Endodermal cell (in vitro differentiated cells): ENCODE measurements at regions not wholly inside any gene's neighbourhood (a gene's known extent, or its start where the extent isn't known, plus 50 kb on each side); places are given as distances from the start of the nearest gene placed in this dataset.
A peak's percentile ranks its signal among the peaks of the same experiment; 100 is the strongest.

ENCODE experiments used
- DNase-seq: peaks from one replicate; pipeline ENCODE4 v3.0.0-alpha.2; 2017
- H3K27ac ChIP-seq: 2 replicates; pipeline ENCODE4 v1.5.1; 2013; ENCODE audit warnings: mild to moderate bottlenecking, low read depth, low read length, moderate library complexity
- H3K27me3 ChIP-seq: 2 replicates; pipeline ENCODE4 v1.6.1; 2013; ENCODE audit warnings: mild to moderate bottlenecking, low read length, moderate library complexity; ENCODE audit not compliant: insufficient read depth, control insufficient read depth, poor library complexity, severe bottlenecking
- H3K36me3 ChIP-seq: 2 replicates; pipeline ENCODE4 v1.7.0; 2013; ENCODE audit warnings: mild to moderate bottlenecking, low read length, moderate library complexity; ENCODE audit not compliant: control insufficient read depth, insufficient read depth
- H3K4me1 ChIP-seq: one replicate; pipeline ENCODE4 v1.7.0; 2013; ENCODE audit warnings: low read length; ENCODE audit not compliant: control insufficient read depth, insufficient read depth
- H3K4me3 ChIP-seq: 2 replicates; pipeline ENCODE4 v1.5.1; 2013; ENCODE audit warnings: mild to moderate bottlenecking, low read length, moderate library complexity
- H3K9ac ChIP-seq: 2 replicates; pipeline ENCODE4 v1.6.1; 2013; ENCODE audit warnings: mild to moderate bottlenecking, low read length, moderate library complexity; ENCODE audit not compliant: poor library complexity, severe bottlenecking; ENCODE audit errors: extremely low read depth
- H3K9me3 ChIP-seq: 2 replicates; pipeline ENCODE4 v1.6.1; 2013; ENCODE audit warnings: mild to moderate bottlenecking, low read length, moderate library complexity; ENCODE audit not compliant: control insufficient read depth
- H3K27ac Mint-ChIP-seq: 2 replicates; pipeline ENCODE4 v1.8.0; 2020; ENCODE audit warnings: mixed read lengths
- H3K27me3 Mint-ChIP-seq: 2 replicates; pipeline ENCODE4 v1.8.0; 2021; ENCODE audit warnings: mild to moderate bottlenecking, mixed read lengths; ENCODE audit not compliant: insufficient read depth
- H3K36me3 Mint-ChIP-seq: 2 replicates; pipeline ENCODE4 v1.8.0; 2020; ENCODE audit warnings: low read depth, mixed read lengths
- H3K4me1 Mint-ChIP-seq: 2 replicates; pipeline ENCODE4 v1.8.0; 2020; ENCODE audit warnings: mixed read lengths
- H3K4me3 Mint-ChIP-seq: 2 replicates; pipeline ENCODE4 v1.8.0; 2020; ENCODE audit warnings: mild to moderate bottlenecking, moderate library complexity, mixed read lengths
- H3K9me3 Mint-ChIP-seq: 2 replicates; pipeline ENCODE4 v1.8.0; 2020; ENCODE audit warnings: mild to moderate bottlenecking, mixed read lengths
- CTCF ChIP-seq: fragments of 200-600 bp; sonication (generic); conservative IDR thresholded peaks from 2 replicates; pipeline ENCODE4 v1.5.0; 2021; ENCODE audit warnings: antibody characterized with exemption, mild to moderate bottlenecking
- WGBS, 2 experiments: methylation state at CpG; one replicate each; pipeline versions ENCODE4 v1.1.5 to v1.1.7; 2013; ENCODE audit warnings: missing lambda C conversion rate in 2 of 2, mixed read lengths in 1 of 2; ENCODE audit not compliant: insufficient coverage in 1 of 2, insufficient read length in 1 of 2; 5-methylcytosine and 5-hydroxymethylcytosine counted together

DNA sequence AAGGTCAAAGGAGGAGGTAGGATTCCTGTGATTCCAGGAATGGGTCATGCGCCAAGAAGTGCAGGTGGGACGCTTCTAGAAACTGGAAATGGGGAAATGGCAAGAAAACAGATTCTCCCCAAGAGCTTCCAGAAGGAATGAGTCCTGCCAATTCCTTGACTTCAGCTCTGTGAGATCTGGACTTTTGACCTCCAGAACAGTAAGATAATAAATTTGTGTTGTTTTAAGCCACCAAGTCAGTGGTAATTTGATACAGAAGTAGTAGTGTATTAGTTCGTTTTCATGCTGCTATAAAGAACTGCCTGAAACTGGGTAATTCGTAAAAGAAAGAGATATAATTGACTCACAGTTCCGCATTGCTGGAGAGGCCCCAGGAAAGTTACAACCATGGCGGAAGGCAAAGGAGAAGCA lies 178.6 kb upstream of the GALNT17 start:
- TF ChIP-seq CTCF: no peak
- WGBS, 2 experiments: 91 to 95% methylated on average over 4 to 6 of the region's 6 CpGs
- Mint-ChIP-seq H3K4me3 (no peak overlapping the region), H3K27ac (no peak overlapping the region), H3K9me3 (peaks cover 10% of the 10 kb centered on the region), H3K4me1 (peaks cover 23% of the 10 kb centered on the region), H3K27me3 (no peaks in the 10 kb centered on the region), H3K36me3 (peaks cover 5% of the 10 kb centered on the region)
- Histone ChIP-seq H3K4me3 (peak overlapping the region; percentile 3), H3K4me1 (peaks cover 7% of the 10 kb centered on the region), H3K9me3 (peaks cover 13% of the 10 kb centered on the region), H3K27ac (no peak overlapping the region), H3K27me3 (no peaks in the 10 kb centered on the region), H3K36me3 (no peaks in the 10 kb centered on the region), H3K9ac (no peak overlapping the region)
- DNase-seq: peak; percentile 2

GRCh38 chr7:70953796-70954195 lies 178.1 kb upstream of the GALNT17 start:
- no peak overlapping the region for H3K27ac Mint-ChIP-seq
- TF ChIP-seq CTCF: no peak
- H3K4me3 ChIP-seq: peak overlapping the region; percentile 3
- peaks cover 7% of the 10 kb centered on the region for H3K4me1 ChIP-seq
- peaks cover 5% of the 10 kb centered on the region for H3K9me3 Mint-ChIP-seq
- peaks cover 2% of the 10 kb centered on the region for H3K36me3 Mint-ChIP-seq
- H3K4me1 Mint-ChIP-seq: peaks cover 23% of the 10 kb centered on the region
- H3K27me3 ChIP-seq: no peaks in the 10 kb centered on the region
- no peaks in the 10 kb centered on the region for H3K36me3 ChIP-seq
- no peak overlapping the region for H3K27ac ChIP-seq
- no peak overlapping the region for H3K4me3 Mint-ChIP-seq
- H3K27me3 Mint-ChIP-seq: no peaks in the 10 kb centered on the region
- H3K9ac ChIP-seq: no peak overlapping the region
- 51 to 56% methylated on average over 3 to 6 of the region's 6 CpGs for WGBS, 2 experiments
- peaks cover 11% of the 10 kb centered on the region for H3K9me3 ChIP-seq
- DNase-seq: no peak

GRCh38 chr7:70972693-70973092 lies 159.3 kb upstream of the GALNT17 start:
- Histone ChIP-seq H3K27me3 (no peaks in the 10 kb centered on the region), H3K4me3 (no peak overlapping the region), H3K9ac (no peak overlapping the region), H3K4me1 (no peaks in the 10 kb centered on the region), H3K27ac (no peak overlapping the region), H3K9me3 (peaks cover 26% of the 10 kb centered on the region), H3K36me3 (no peaks in the 10 kb centered on the region)
- H3K4me1 Mint-ChIP-seq: peaks cover 9% of the 10 kb centered on the region
- no peak for DNase-seq
- peaks cover 22% of the 10 kb centered on the region for H3K9me3 Mint-ChIP-seq
- H3K4me3 Mint-ChIP-seq: no peak overlapping the region
- no peak overlapping the region for H3K27ac Mint-ChIP-seq
- H3K36me3 Mint-ChIP-seq: peaks cover 3% of the 10 kb centered on the region
- TF ChIP-seq CTCF: no peak
- H3K27me3 Mint-ChIP-seq: no peaks in the 10 kb centered on the region
